HG03571 (cell line): ENCODE measurements at regions not wholly inside any gene's neighbourhood (a gene's known extent, or its start where the extent isn't known, plus 50 kb on each side); places are given as distances from the start of the nearest gene placed in this dataset.
"Not testable (repeated sequence)": the region's sequence is repeated elsewhere in the genome, so short reads cannot be mapped to it uniquely, and the experiment has no call there.

Experiments used
- ATAC-seq: cut with Tn5 transposase; IDR thresholded peaks from one replicate; pipeline ENCODE4 v1.9.1; 2021; ENCODE audit not compliant: unreplicated experiment

- ATAC-seq: no peak
Observed at GRCh38 chr5:93359296-93359959, 221.6 kb downstream of the NR2F1-AS1 start.

GRCh38 chr5:93358176-93358575 lies 222.8 kb downstream of the NR2F1-AS1 start:
- no peak for ATAC-seq

GRCh38 chr5:93357686-93358085 lies 223.3 kb downstream of the NR2F1-AS1 start:
- ATAC-seq: no peak

- no peak for ATAC-seq
Observed at GRCh38 chr5:93355691-93356090, 225.3 kb downstream of the NR2F1-AS1 start.

- no peak for ATAC-seq
Observed at GRCh38 chr5:93352186-93352585, 228.8 kb downstream of the NR2F1-AS1 start.

GRCh38 chr5:93349613-93350012 lies 231.4 kb downstream of the NR2F1-AS1 start:
- no peak for ATAC-seq

GRCh38 chr5:93348231-93348630 lies 232.8 kb downstream of the NR2F1-AS1 start:
- ATAC-seq: no peak

- not testable (repeated sequence) for ATAC-seq
Observed at GRCh38 chr5:93346850-93347249, 234.2 kb downstream of the NR2F1-AS1 start.

- ATAC-seq: no peak
Observed at GRCh38 chr5:93346301-93346700, 234.7 kb downstream of the NR2F1-AS1 start.

GRCh38 chr5:93343570-93343969 lies 237.4 kb downstream of the NR2F1-AS1 start:
- no peak for ATAC-seq

- peak; percentile 51 for ATAC-seq
Observed at GRCh38 chr5:93342563-93343061, 238.4 kb downstream of the NR2F1-AS1 start.

GRCh38 chr5:93340881-93341280 lies 240.1 kb downstream of the NR2F1-AS1 start:
- ATAC-seq: no peak

GRCh38 chr5:93337138-93337537 lies 243.9 kb downstream of the NR2F1-AS1 start:
- ATAC-seq: no peak

GRCh38 chr5:93336330-93337110 lies 244.5 kb downstream of the NR2F1-AS1 start:
- ATAC-seq: no peak

- no peak for ATAC-seq
Observed at GRCh38 chr5:93331863-93332262, 249.2 kb downstream of the NR2F1-AS1 start.

GRCh38 chr5:93331241-93331640 lies 249.8 kb downstream of the NR2F1-AS1 start:
- no peak for ATAC-seq

GRCh38 chr5:93330506-93330905 lies 250.5 kb downstream of the NR2F1-AS1 start:
- ATAC-seq: no peak

GRCh38 chr5:93329756-93330155 lies 251.3 kb downstream of the NR2F1-AS1 start:
- ATAC-seq: no peak

GRCh38 chr5:93328833-93329232 lies 252.2 kb downstream of the NR2F1-AS1 start:
- no peak for ATAC-seq

- ATAC-seq: no peak
Observed at GRCh38 chr5:93327605-93328004, 253.4 kb downstream of the NR2F1-AS1 start.

- no peak for ATAC-seq
Observed at GRCh38 chr5:93325946-93326345, 255.1 kb downstream of the NR2F1-AS1 start.
